Osteocyte (in vitro differentiated cells): ENCODE measurements at regions not wholly inside any gene's neighbourhood (a gene's known extent, or its start where the extent isn't known, plus 50 kb on each side); places are given as distances from the start of the nearest gene placed in this dataset.

Source experiments
- DNase-seq: peaks from one replicate; pipeline ENCODE4 v3.0.0; 2021; ENCODE audit warnings: mixed read lengths; ENCODE audit not compliant: unreplicated experiment; ENCODE audit errors: extremely low spot score
- H3K27ac Mint-ChIP-seq: one replicate; pipeline ENCODE4 v1.8.0; 2021; ENCODE audit warnings: mild to moderate bottlenecking, mixed read lengths; ENCODE audit not compliant: unreplicated experiment
- H3K27me3 Mint-ChIP-seq: one replicate; pipeline ENCODE4 v1.8.0; 2021; ENCODE audit warnings: mixed read lengths; ENCODE audit not compliant: unreplicated experiment
- H3K36me3 Mint-ChIP-seq: one replicate; pipeline ENCODE4 v1.8.0; 2021; ENCODE audit warnings: mixed read lengths; ENCODE audit not compliant: unreplicated experiment
- H3K4me1 Mint-ChIP-seq: one replicate; pipeline ENCODE4 v1.8.0; 2021; ENCODE audit warnings: mixed read lengths; ENCODE audit not compliant: unreplicated experiment
- H3K4me3 Mint-ChIP-seq: one replicate; pipeline ENCODE4 v1.8.0; 2021; ENCODE audit warnings: mild to moderate bottlenecking, moderate library complexity, mixed read lengths; ENCODE audit not compliant: unreplicated experiment
- H3K9me3 Mint-ChIP-seq: one replicate; pipeline ENCODE4 v1.8.0; 2021; ENCODE audit warnings: mixed read lengths; ENCODE audit not compliant: unreplicated experiment
- CTCF ChIP-seq: fragments of 200-600 bp; sonication (generic); IDR thresholded peaks from 2 replicates; pipeline ENCODE4 v1.5.0; 2021; ENCODE audit warnings: antibody characterized with exemption, mild to moderate bottlenecking, moderate library complexity

- no peak for TF ChIP-seq CTCF
- Mint-ChIP-seq H3K9me3 (peaks cover 22% of the 10 kb centered on the region), H3K4me1 (no peaks in the 10 kb centered on the region), H3K27me3 (no peaks in the 10 kb centered on the region), H3K4me3 (no peak overlapping the region), H3K27ac (no peak overlapping the region), H3K36me3 (no peaks in the 10 kb centered on the region)
- no peak for DNase-seq
Observed at GRCh38 chr1:68745011-68745410, 248.1 kb upstream of the DEPDC1 start.

GRCh38 chr1:68745451-68745850 lies 248.6 kb upstream of the DEPDC1 start:
- Mint-ChIP-seq H3K4me1 (no peaks in the 10 kb centered on the region), H3K9me3 (peaks cover 20% of the 10 kb centered on the region), H3K27me3 (no peaks in the 10 kb centered on the region), H3K27ac (no peak overlapping the region), H3K4me3 (no peak overlapping the region), H3K36me3 (no peaks in the 10 kb centered on the region)
- no peak for TF ChIP-seq CTCF
- no peak for DNase-seq

- no peak for TF ChIP-seq CTCF
- H3K27ac Mint-ChIP-seq = no peak overlapping the region
- peaks cover 12% of the 10 kb centered on the region for H3K9me3 Mint-ChIP-seq
- DNase-seq = no peak
- no peak overlapping the region for H3K4me3 Mint-ChIP-seq
- no peaks in the 10 kb centered on the region for H3K27me3 Mint-ChIP-seq
- H3K4me1 Mint-ChIP-seq = no peaks in the 10 kb centered on the region
- H3K36me3 Mint-ChIP-seq = no peaks in the 10 kb centered on the region
Observed at GRCh38 chr1:68746378-68746777, 249.5 kb upstream of the DEPDC1 start.

GRCh38 chr1:68751723-68752122 lies 254.8 kb upstream of the DEPDC1 start:
- Mint-ChIP-seq H3K27ac (no peak overlapping the region), H3K9me3 (peaks cover 6% of the 10 kb centered on the region), H3K4me1 (no peaks in the 10 kb centered on the region), H3K36me3 (no peaks in the 10 kb centered on the region), H3K4me3 (no peak overlapping the region), H3K27me3 (no peaks in the 10 kb centered on the region)
- DNase-seq = no peak
- TF ChIP-seq CTCF = no peak

- H3K36me3 Mint-ChIP-seq = no peaks in the 10 kb centered on the region
- no peak for DNase-seq
- no peak overlapping the region for H3K27ac Mint-ChIP-seq
- no peak for TF ChIP-seq CTCF
- H3K9me3 Mint-ChIP-seq = peaks cover 14% of the 10 kb centered on the region
- H3K4me3 Mint-ChIP-seq = no peak overlapping the region
- no peaks in the 10 kb centered on the region for H3K27me3 Mint-ChIP-seq
- no peaks in the 10 kb centered on the region for H3K4me1 Mint-ChIP-seq
Observed at GRCh38 chr1:68758666-68759209, 261.9 kb upstream of the DEPDC1 start.
